ENCODE measurements at regions not wholly inside any gene's neighbourhood (a gene's known extent, or its start where the extent isn't known, plus 50 kb on each side); places are given as distances from the start of the nearest gene placed in this dataset.

DNA sequence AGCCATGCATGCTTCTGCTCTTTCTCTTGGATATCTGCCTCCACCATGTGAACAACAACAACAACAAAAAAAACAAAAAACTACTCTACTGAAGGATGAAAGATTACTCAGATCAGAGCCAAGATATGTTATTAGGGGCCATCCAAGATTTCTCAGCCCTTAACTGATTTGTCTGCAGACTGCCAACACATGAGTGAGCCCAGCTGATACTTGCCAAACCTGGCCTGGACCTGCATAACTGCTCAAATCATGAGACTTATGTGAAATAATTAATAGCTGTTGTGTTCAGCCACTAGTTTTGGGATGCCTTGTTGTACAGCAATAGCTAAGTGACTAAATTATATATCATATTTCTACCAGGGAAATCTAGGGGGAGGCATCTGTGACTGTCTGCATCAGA lies 334.5 kb upstream of the SORCS1 start:
- TF ChIP-seq, protein P1, sequence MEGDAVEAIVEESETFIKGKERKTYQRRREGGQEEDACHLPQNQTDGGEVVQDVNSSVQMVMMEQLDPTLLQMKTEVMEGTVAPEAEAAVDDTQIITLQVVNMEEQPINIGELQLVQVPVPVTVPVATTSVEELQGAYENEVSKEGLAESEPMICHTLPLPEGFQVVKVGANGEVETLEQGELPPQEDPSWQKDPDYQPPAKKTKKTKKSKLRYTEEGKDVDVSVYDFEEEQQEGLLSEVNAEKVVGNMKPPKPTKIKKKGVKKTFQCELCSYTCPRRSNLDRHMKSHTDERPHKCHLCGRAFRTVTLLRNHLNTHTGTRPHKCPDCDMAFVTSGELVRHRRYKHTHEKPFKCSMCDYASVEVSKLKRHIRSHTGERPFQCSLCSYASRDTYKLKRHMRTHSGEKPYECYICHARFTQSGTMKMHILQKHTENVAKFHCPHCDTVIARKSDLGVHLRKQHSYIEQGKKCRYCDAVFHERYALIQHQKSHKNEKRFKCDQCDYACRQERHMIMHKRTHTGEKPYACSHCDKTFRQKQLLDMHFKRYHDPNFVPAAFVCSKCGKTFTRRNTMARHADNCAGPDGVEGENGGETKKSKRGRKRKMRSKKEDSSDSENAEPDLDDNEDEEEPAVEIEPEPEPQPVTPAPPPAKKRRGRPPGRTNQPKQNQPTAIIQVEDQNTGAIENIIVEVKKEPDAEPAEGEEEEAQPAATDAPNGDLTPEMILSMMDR (conservative IDR thresholded peaks at IDR 0.05) = no peak
- TF ChIP-seq EZH2 (IDR thresholded peaks at IDR 0.05; ENCODE audit: low read depth) = no peak

Measured in PC-9 (cell line).